ENCODE measurements at regions not wholly inside any gene's neighbourhood (a gene's known extent, or its start where the extent isn't known, plus 50 kb on each side); places are given as distances from the start of the nearest gene placed in this dataset.

GRCh38 chr7:8809320-8809719 lies 375.9 kb downstream of the NXPH1 start:
- Histone ChIP-seq H2AFZ (ENCODE audit: low read length, unreplicated experiment) (no peak overlapping the region), H3K27me3 (ENCODE audit: insufficient read depth, low read length) (no peaks in the 10 kb centered on the region), H3K79me2 (ENCODE audit: control insufficient read depth, insufficient read depth, low read length, unreplicated experiment) (no peaks in the 10 kb centered on the region), H3K36me3 (ENCODE audit: insufficient read depth, low read length) (no peaks in the 10 kb centered on the region), H3K4me3 (ENCODE audit: low read depth, low read length) (no peak overlapping the region), H3K4me1 (ENCODE audit: control insufficient read depth, insufficient read depth, low read length, unreplicated experiment) (no peaks in the 10 kb centered on the region), H3K27ac (ENCODE audit: low read depth, low read length) (no peak overlapping the region)

- no peaks in the 10 kb centered on the region for H3K4me1 ChIP-seq (ENCODE audit: control insufficient read depth, insufficient read depth, low read length, unreplicated experiment)
- no peak overlapping the region for H3K27ac ChIP-seq (ENCODE audit: low read depth, low read length)
- H3K4me3 ChIP-seq (ENCODE audit: low read depth, low read length): no peak overlapping the region
- H2AFZ ChIP-seq (ENCODE audit: low read length, unreplicated experiment): no peak overlapping the region
- H3K36me3 ChIP-seq (ENCODE audit: insufficient read depth, low read length): no peaks in the 10 kb centered on the region
- H3K27me3 ChIP-seq (ENCODE audit: insufficient read depth, low read length): no peaks in the 10 kb centered on the region
- no peaks in the 10 kb centered on the region for H3K79me2 ChIP-seq (ENCODE audit: control insufficient read depth, insufficient read depth, low read length, unreplicated experiment)
These were observed 384.1 kb downstream of the NXPH1 start for GRCh38 chr7:8817448-8818036.

GRCh38 chr7:8818406-8818805 lies 385.0 kb downstream of the NXPH1 start:
- no peaks in the 10 kb centered on the region for H3K79me2 ChIP-seq (ENCODE audit: control insufficient read depth, insufficient read depth, low read length, unreplicated experiment)
- no peak overlapping the region for H3K27ac ChIP-seq (ENCODE audit: low read depth, low read length)
- H3K4me1 ChIP-seq (ENCODE audit: control insufficient read depth, insufficient read depth, low read length, unreplicated experiment): no peaks in the 10 kb centered on the region
- H2AFZ ChIP-seq (ENCODE audit: low read length, unreplicated experiment): no peak overlapping the region
- H3K27me3 ChIP-seq (ENCODE audit: insufficient read depth, low read length): no peaks in the 10 kb centered on the region
- H3K36me3 ChIP-seq (ENCODE audit: insufficient read depth, low read length): no peaks in the 10 kb centered on the region
- no peak overlapping the region for H3K4me3 ChIP-seq (ENCODE audit: low read depth, low read length)

- Histone ChIP-seq H3K79me2 (ENCODE audit: control insufficient read depth, insufficient read depth, low read length, unreplicated experiment) (no peaks in the 10 kb centered on the region), H3K27ac (ENCODE audit: low read depth, low read length) (no peak overlapping the region), H2AFZ (ENCODE audit: low read length, unreplicated experiment) (no peak overlapping the region), H3K27me3 (ENCODE audit: insufficient read depth, low read length) (no peaks in the 10 kb centered on the region), H3K36me3 (ENCODE audit: insufficient read depth, low read length) (no peaks in the 10 kb centered on the region), H3K4me3 (ENCODE audit: low read depth, low read length) (no peak overlapping the region), H3K4me1 (ENCODE audit: control insufficient read depth, insufficient read depth, low read length, unreplicated experiment) (no peaks in the 10 kb centered on the region)
These were observed 389.2 kb downstream of the NXPH1 start for GRCh38 chr7:8822595-8822994.

- no peaks in the 10 kb centered on the region for H3K36me3 ChIP-seq (ENCODE audit: insufficient read depth, low read length)
- H3K4me3 ChIP-seq (ENCODE audit: low read depth, low read length): no peak overlapping the region
- no peak overlapping the region for H3K27ac ChIP-seq (ENCODE audit: low read depth, low read length)
- H3K27me3 ChIP-seq (ENCODE audit: insufficient read depth, low read length): no peaks in the 10 kb centered on the region
- H3K4me1 ChIP-seq (ENCODE audit: control insufficient read depth, insufficient read depth, low read length, unreplicated experiment): no peaks in the 10 kb centered on the region
- H3K79me2 ChIP-seq (ENCODE audit: control insufficient read depth, insufficient read depth, low read length, unreplicated experiment): no peaks in the 10 kb centered on the region
- H2AFZ ChIP-seq (ENCODE audit: low read length, unreplicated experiment): no peak overlapping the region
These were observed 390.1 kb downstream of the NXPH1 start for GRCh38 chr7:8823486-8823885.

- Histone ChIP-seq H3K27me3 (ENCODE audit: insufficient read depth, low read length) (no peaks in the 10 kb centered on the region), H2AFZ (ENCODE audit: low read length, unreplicated experiment) (no peak overlapping the region), H3K36me3 (ENCODE audit: insufficient read depth, low read length) (no peaks in the 10 kb centered on the region), H3K4me3 (ENCODE audit: low read depth, low read length) (no peak overlapping the region), H3K4me1 (ENCODE audit: control insufficient read depth, insufficient read depth, low read length, unreplicated experiment) (no peaks in the 10 kb centered on the region), H3K79me2 (ENCODE audit: control insufficient read depth, insufficient read depth, low read length, unreplicated experiment) (no peaks in the 10 kb centered on the region), H3K27ac (ENCODE audit: low read depth, low read length) (no peak overlapping the region)
These were observed 393.9 kb downstream of the NXPH1 start for GRCh38 chr7:8827329-8827728.

GRCh38 chr7:8829100-8829499 lies 395.7 kb downstream of the NXPH1 start:
- H3K4me1 ChIP-seq (ENCODE audit: control insufficient read depth, insufficient read depth, low read length, unreplicated experiment): no peaks in the 10 kb centered on the region
- no peaks in the 10 kb centered on the region for H3K36me3 ChIP-seq (ENCODE audit: insufficient read depth, low read length)
- no peak overlapping the region for H3K4me3 ChIP-seq (ENCODE audit: low read depth, low read length)
- H2AFZ ChIP-seq (ENCODE audit: low read length, unreplicated experiment): no peak overlapping the region
- H3K27me3 ChIP-seq (ENCODE audit: insufficient read depth, low read length): no peaks in the 10 kb centered on the region
- H3K27ac ChIP-seq (ENCODE audit: low read depth, low read length): no peak overlapping the region
- H3K79me2 ChIP-seq (ENCODE audit: control insufficient read depth, insufficient read depth, low read length, unreplicated experiment): no peaks in the 10 kb centered on the region

GRCh38 chr7:8831376-8831775 lies 398.0 kb downstream of the NXPH1 start:
- H3K36me3 ChIP-seq (ENCODE audit: insufficient read depth, low read length): no peaks in the 10 kb centered on the region
- no peaks in the 10 kb centered on the region for H3K79me2 ChIP-seq (ENCODE audit: control insufficient read depth, insufficient read depth, low read length, unreplicated experiment)

GRCh38 chr7:8833355-8833754 lies 399.9 kb downstream of the NXPH1 start:
- Histone ChIP-seq H3K4me3 (ENCODE audit: low read depth, low read length) (no peak overlapping the region), H3K4me1 (ENCODE audit: control insufficient read depth, insufficient read depth, low read length, unreplicated experiment) (no peaks in the 10 kb centered on the region), H3K36me3 (ENCODE audit: insufficient read depth, low read length) (no peaks in the 10 kb centered on the region), H3K27ac (ENCODE audit: low read depth, low read length) (no peak overlapping the region), H3K27me3 (ENCODE audit: insufficient read depth, low read length) (no peaks in the 10 kb centered on the region), H3K79me2 (ENCODE audit: control insufficient read depth, insufficient read depth, low read length, unreplicated experiment) (no peaks in the 10 kb centered on the region), H2AFZ (ENCODE audit: low read length, unreplicated experiment) (no peak overlapping the region)

More at GRCh38 chr7:8831376-8831775, 398.0 kb downstream of the NXPH1 start:
- no peak overlapping the region for H2AFZ ChIP-seq (ENCODE audit: low read length, unreplicated experiment)
- H3K4me3 ChIP-seq (ENCODE audit: low read depth, low read length): no peak overlapping the region
- no peak overlapping the region for H3K27ac ChIP-seq (ENCODE audit: low read depth, low read length)
- no peaks in the 10 kb centered on the region for H3K27me3 ChIP-seq (ENCODE audit: insufficient read depth, low read length)
- no peaks in the 10 kb centered on the region for H3K4me1 ChIP-seq (ENCODE audit: control insufficient read depth, insufficient read depth, low read length, unreplicated experiment)

GRCh38 chr7:8841171-8841570 lies 407.8 kb downstream of the NXPH1 start:
- no peaks in the 10 kb centered on the region for H3K27me3 ChIP-seq (ENCODE audit: insufficient read depth, low read length)

GRCh38 chr7:8871716-8872115 lies 438.3 kb downstream of the NXPH1 start:
- Histone ChIP-seq H3K27me3 (ENCODE audit: insufficient read depth, low read length) (no peaks in the 10 kb centered on the region), H3K36me3 (ENCODE audit: insufficient read depth, low read length) (no peaks in the 10 kb centered on the region), H2AFZ (ENCODE audit: low read length, unreplicated experiment) (no peak overlapping the region), H3K79me2 (ENCODE audit: control insufficient read depth, insufficient read depth, low read length, unreplicated experiment) (no peaks in the 10 kb centered on the region), H3K4me1 (ENCODE audit: control insufficient read depth, insufficient read depth, low read length, unreplicated experiment) (no peaks in the 10 kb centered on the region), H3K4me3 (ENCODE audit: low read depth, low read length) (no peak overlapping the region), H3K27ac (ENCODE audit: low read depth, low read length) (no peak overlapping the region)

More at GRCh38 chr7:8841171-8841570, 407.8 kb downstream of the NXPH1 start:
- H3K27ac ChIP-seq (ENCODE audit: low read depth, low read length): no peak overlapping the region
- no peaks in the 10 kb centered on the region for H3K79me2 ChIP-seq (ENCODE audit: control insufficient read depth, insufficient read depth, low read length, unreplicated experiment)
- H3K36me3 ChIP-seq (ENCODE audit: insufficient read depth, low read length): no peaks in the 10 kb centered on the region
- no peak overlapping the region for H2AFZ ChIP-seq (ENCODE audit: low read length, unreplicated experiment)
- H3K4me3 ChIP-seq (ENCODE audit: low read depth, low read length): no peak overlapping the region
- H3K4me1 ChIP-seq (ENCODE audit: control insufficient read depth, insufficient read depth, low read length, unreplicated experiment): no peaks in the 10 kb centered on the region
